ENCODE measurements at regions not wholly inside any gene's neighbourhood (a gene's known extent, or its start where the extent isn't known, plus 50 kb on each side); places are given as distances from the start of the nearest gene placed in this dataset.

GRCh38 chr17:71769850-71770249 is 351.0 kb upstream of the SOX9 start:
- Histone ChIP-seq H3K4me1 (ENCODE audit: insufficient read depth) (no peaks in the 10 kb centered on the region), H3K4me3 (no peak overlapping the region), H3K36me3 (ENCODE audit: insufficient read depth) (no peaks in the 10 kb centered on the region), H3K4me2 (no peak overlapping the region), H3K27ac (ENCODE audit: low read depth) (no peak overlapping the region), H3K27me3 (ENCODE audit: insufficient read depth) (no peaks in the 10 kb centered on the region), H4K20me1 (replicated peaks; ENCODE audit: insufficient read depth) (no peaks in the 10 kb centered on the region), H2AFZ (no peak overlapping the region), H3K9me2 (ENCODE audit: insufficient read depth) (peaks cover 9% of the 10 kb centered on the region; the same call in 1 of the 2 replicates), H3F3A (replicated peaks; ENCODE audit: low read depth) (no peaks in the 10 kb centered on the region), H3K79me2 (replicated peaks; ENCODE audit: insufficient read depth) (no peaks in the 10 kb centered on the region)
- DNase-seq (ENCODE audit: low spot score) (no peak), ATAC-seq (no peak)
- Mint-ChIP-seq H3K9me3 (no peaks in the 10 kb centered on the region), H3K4me3 (no peak overlapping the region), H3K4me1 (no peaks in the 10 kb centered on the region), H3K27ac (no peak overlapping the region), H3K27me3 (ENCODE audit: insufficient read depth, low read depth, poor library complexity) (peaks cover 2% of the 10 kb centered on the region), H3K36me3 (ENCODE audit: low read depth) (no peaks in the 10 kb centered on the region)
- TF ChIP-seq EZH2 (IDR thresholded peaks at IDR 0.05; ENCODE audit: low read depth, unreplicated experiment) (no peak), CREB1 (CRISPR knock-in tag; IDR thresholded peaks at IDR 0.05; ENCODE audit: low read depth) (no peak), NANOG (IDR thresholded peaks at IDR 0.05; ENCODE audit: borderline replicate concordance) (no peak), ZNF114 (CRISPR knock-in tag; IDR thresholded peaks at IDR 0.05) (no peak), EZH2phosphoT487 (IDR thresholded peaks at IDR 0.05; ENCODE audit: unreplicated experiment) (no peak), JUNB (IDR thresholded peaks at IDR 0.05; ENCODE audit: unreplicated experiment) (no peak), ZNF331 (CRISPR knock-in tag; IDR thresholded peaks at IDR 0.05; ENCODE audit: low read depth) (no peak), POLR2AphosphoS5 (IDR thresholded peaks at IDR 0.05; ENCODE audit: low read depth) (no peak), REST (IDR thresholded peaks at IDR 0.05; ENCODE audit: unreplicated experiment) (no peak), ETS1 (IDR thresholded peaks at IDR 0.05) (no peak), STAT1 (IDR thresholded peaks at IDR 0.05; ENCODE audit: unreplicated experiment) (no peak)
- TF ChIP-seq, protein P1, sequence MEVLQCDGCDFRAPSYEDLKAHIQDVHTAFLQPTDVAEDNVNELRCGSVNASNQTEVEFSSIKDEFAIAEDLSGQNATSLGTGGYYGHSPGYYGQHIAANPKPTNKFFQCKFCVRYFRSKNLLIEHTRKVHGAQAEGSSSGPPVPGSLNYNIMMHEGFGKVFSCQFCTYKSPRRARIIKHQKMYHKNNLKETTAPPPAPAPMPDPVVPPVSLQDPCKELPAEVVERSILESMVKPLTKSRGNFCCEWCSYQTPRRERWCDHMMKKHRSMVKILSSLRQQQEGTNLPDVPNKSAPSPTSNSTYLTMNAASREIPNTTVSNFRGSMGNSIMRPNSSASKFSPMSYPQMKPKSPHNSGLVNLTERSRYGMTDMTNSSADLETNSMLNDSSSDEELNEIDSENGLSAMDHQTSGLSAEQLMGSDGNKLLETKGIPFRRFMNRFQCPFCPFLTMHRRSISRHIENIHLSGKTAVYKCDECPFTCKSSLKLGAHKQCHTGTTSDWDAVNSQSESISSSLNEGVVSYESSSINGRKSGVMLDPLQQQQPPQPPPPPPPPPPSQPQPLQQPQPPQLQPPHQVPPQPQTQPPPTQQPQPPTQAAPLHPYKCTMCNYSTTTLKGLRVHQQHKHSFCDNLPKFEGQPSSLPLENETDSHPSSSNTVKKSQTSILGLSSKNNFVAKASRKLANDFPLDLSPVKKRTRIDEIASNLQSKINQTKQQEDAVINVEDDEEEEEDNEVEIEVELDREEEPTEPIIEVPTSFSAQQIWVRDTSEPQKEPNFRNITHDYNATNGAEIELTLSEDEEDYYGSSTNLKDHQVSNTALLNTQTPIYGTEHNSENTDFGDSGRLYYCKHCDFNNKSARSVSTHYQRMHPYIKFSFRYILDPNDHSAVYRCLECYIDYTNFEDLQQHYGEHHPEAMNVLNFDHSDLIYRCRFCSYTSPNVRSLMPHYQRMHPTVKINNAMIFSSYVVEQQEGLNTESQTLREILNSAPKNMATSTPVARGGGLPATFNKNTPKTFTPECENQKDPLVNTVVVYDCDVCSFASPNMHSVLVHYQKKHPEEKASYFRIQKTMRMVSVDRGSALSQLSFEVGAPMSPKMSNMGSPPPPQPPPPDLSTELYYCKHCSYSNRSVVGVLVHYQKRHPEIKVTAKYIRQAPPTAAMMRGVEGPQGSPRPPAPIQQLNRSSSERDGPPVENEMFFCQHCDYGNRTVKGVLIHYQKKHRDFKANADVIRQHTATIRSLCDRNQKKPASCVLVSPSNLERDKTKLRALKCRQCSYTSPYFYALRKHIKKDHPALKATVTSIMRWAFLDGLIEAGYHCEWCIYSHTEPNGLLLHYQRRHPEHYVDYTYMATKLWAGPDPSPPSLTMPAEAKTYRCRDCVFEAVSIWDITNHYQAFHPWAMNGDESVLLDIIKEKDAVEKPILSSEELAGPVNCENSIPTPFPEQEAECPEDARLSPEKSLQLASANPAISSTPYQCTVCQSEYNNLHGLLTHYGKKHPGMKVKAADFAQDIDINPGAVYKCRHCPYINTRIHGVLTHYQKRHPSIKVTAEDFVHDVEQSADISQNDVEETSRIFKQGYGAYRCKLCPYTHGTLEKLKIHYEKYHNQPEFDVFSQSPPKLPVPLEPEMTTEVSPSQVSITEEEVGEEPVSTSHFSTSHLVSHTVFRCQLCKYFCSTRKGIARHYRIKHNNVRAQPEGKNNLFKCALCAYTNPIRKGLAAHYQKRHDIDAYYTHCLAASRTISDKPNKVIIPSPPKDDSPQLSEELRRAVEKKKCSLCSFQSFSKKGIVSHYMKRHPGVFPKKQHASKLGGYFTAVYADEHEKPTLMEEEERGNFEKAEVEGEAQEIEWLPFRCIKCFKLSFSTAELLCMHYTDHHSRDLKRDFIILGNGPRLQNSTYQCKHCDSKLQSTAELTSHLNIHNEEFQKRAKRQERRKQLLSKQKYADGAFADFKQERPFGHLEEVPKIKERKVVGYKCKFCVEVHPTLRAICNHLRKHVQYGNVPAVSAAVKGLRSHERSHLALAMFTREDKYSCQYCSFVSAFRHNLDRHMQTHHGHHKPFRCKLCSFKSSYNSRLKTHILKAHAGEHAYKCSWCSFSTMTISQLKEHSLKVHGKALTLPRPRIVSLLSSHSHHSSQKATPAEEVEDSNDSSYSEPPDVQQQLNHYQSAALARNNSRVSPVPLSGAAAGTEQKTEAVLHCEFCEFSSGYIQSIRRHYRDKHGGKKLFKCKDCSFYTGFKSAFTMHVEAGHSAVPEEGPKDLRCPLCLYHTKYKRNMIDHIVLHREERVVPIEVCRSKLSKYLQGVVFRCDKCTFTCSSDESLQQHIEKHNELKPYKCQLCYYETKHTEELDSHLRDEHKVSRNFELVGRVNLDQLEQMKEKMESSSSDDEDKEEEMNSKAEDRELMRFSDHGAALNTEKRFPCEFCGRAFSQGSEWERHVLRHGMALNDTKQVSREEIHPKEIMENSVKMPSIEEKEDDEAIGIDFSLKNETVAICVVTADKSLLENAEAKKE (CRISPR knock-in tag; IDR thresholded peaks at IDR 0.05) = no peak
- TF ChIP-seq, protein P2, sequence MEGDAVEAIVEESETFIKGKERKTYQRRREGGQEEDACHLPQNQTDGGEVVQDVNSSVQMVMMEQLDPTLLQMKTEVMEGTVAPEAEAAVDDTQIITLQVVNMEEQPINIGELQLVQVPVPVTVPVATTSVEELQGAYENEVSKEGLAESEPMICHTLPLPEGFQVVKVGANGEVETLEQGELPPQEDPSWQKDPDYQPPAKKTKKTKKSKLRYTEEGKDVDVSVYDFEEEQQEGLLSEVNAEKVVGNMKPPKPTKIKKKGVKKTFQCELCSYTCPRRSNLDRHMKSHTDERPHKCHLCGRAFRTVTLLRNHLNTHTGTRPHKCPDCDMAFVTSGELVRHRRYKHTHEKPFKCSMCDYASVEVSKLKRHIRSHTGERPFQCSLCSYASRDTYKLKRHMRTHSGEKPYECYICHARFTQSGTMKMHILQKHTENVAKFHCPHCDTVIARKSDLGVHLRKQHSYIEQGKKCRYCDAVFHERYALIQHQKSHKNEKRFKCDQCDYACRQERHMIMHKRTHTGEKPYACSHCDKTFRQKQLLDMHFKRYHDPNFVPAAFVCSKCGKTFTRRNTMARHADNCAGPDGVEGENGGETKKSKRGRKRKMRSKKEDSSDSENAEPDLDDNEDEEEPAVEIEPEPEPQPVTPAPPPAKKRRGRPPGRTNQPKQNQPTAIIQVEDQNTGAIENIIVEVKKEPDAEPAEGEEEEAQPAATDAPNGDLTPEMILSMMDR (conservative IDR thresholded peaks at IDR 0.05; ENCODE audit: low read depth in 2 of 2) = no peak

Data from GM23338 (cell line).